Mesothelial cell of epicardium (in vitro differentiated cells): ENCODE measurements at regions not wholly inside any gene's neighbourhood (a gene's known extent, or its start where the extent isn't known, plus 50 kb on each side); places are given as distances from the start of the nearest gene placed in this dataset.
"Not testable (repeated sequence)": the region's sequence is repeated elsewhere in the genome, so short reads cannot be mapped to it uniquely, and the experiment has no call there.

Experiments
- DNase-seq, 2 experiments: peaks; one replicate each; pipeline ENCODE4 v3.0.0; 2021; ENCODE audit warnings: low spot score in 2 of 2; ENCODE audit not compliant: unreplicated experiment in 2 of 2
- H3K27ac Mint-ChIP-seq: 2 replicates; pipeline ENCODE4 v1.8.0; 2021; ENCODE audit warnings: mixed read lengths
- H3K27me3 Mint-ChIP-seq: 2 replicates; pipeline ENCODE4 v1.8.0; 2021; ENCODE audit warnings: low read depth, mixed read lengths
- H3K36me3 Mint-ChIP-seq: 2 replicates; pipeline ENCODE4 v1.8.0; 2021; ENCODE audit warnings: mixed read lengths
- H3K4me1 Mint-ChIP-seq: 2 replicates; pipeline ENCODE4 v1.8.0; 2021; ENCODE audit warnings: mixed read lengths
- H3K4me3 Mint-ChIP-seq: 2 replicates; pipeline ENCODE4 v1.8.0; 2021; ENCODE audit warnings: mild to moderate bottlenecking, moderate library complexity, mixed read lengths
- H3K9me3 Mint-ChIP-seq: 2 replicates; pipeline ENCODE4 v1.8.0; 2021; ENCODE audit warnings: mixed read lengths
- CTCF ChIP-seq: fragments of 200-600 bp; sonication (generic); IDR thresholded peaks from one replicate; pipeline ENCODE4 v1.5.0; 2021; ENCODE audit warnings: antibody characterized with exemption; ENCODE audit not compliant: unreplicated experiment

DNA sequence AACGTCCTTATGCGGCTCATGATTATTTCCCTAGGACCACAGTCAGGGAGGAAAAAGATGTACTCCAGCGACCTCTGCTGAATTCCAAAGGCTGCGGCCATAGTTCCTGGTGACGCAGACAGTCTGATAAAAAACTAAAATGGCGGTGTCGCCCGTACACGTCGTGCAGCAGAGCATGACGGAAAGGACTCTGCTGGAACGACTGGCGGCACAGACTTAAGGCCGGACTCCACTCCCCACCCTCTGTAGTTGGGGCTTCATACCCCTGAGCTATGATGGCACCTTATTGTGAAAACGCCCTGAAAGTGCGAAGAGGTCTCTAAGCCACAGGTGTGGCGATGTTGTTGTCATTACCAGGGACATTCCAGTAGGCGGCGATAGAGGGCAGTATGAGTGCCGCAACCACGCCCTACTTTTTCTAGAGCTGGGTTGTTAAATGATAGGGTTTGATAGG lies 90.0 kb upstream of the EDA2R start:
- no peaks in the 10 kb centered on the region for H3K27me3 Mint-ChIP-seq
- H3K4me3 Mint-ChIP-seq, result peak overlapping the region; percentile 96

DNA sequence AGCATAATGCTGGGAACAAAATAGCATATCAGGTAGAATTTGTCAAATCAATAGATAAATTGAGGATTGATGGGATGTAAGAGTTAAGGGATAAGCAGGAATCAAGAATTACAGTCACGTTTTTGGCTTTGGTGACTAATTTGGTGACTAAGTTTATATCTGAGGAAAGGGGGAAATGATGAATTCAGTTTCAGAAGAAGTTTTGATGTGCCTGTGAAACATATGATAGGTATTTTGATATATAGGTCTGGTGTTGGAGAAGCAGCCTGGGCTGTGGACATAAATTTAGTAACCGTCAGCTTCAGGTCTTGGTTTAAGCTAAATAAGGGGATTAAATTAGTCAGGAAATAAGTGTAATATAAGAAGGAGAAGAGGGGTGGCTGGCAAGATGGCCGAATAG lies 79.0 kb upstream of the EDA2R start:
- peaks cover 61% of the 10 kb centered on the region for H3K9me3 Mint-ChIP-seq
- H3K4me1 Mint-ChIP-seq, result no peaks in the 10 kb centered on the region
- H3K27me3 Mint-ChIP-seq, result no peaks in the 10 kb centered on the region
- no peak overlapping the region for H3K4me3 Mint-ChIP-seq
- no peak for TF ChIP-seq CTCF
- DNase-seq, result no peak
- no peak overlapping the region for H3K27ac Mint-ChIP-seq
- no peaks in the 10 kb centered on the region for H3K36me3 Mint-ChIP-seq

More for the DNA sequence above, 90.0 kb upstream of the EDA2R start:
- H3K9me3 Mint-ChIP-seq, result peaks cover 22% of the 10 kb centered on the region
- peaks cover 2% of the 10 kb centered on the region for H3K4me1 Mint-ChIP-seq
- peak overlapping the region; percentile 96 for H3K27ac Mint-ChIP-seq
- peak; percentile 83 for TF ChIP-seq CTCF
- peak; percentile 24 to 60 for DNase-seq
- no peaks in the 10 kb centered on the region for H3K36me3 Mint-ChIP-seq

GRCh38 chrX:66698273-66699204 lies 59.7 kb upstream of the EDA2R start:
- Mint-ChIP-seq H3K4me1 (no peaks in the 10 kb centered on the region), H3K27me3 (no peaks in the 10 kb centered on the region), H3K36me3 (no peaks in the 10 kb centered on the region), H3K27ac (no peak overlapping the region), H3K4me3 (no peak overlapping the region), H3K9me3 (peaks cover 61% of the 10 kb centered on the region)
- no peak for TF ChIP-seq CTCF
- DNase-seq, result no peak

- not testable (repeated sequence) for H3K36me3 Mint-ChIP-seq, H3K4me3 Mint-ChIP-seq, DNase-seq, H3K27ac Mint-ChIP-seq, H3K27me3 Mint-ChIP-seq, H3K4me1 Mint-ChIP-seq
- H3K9me3 Mint-ChIP-seq, result peaks cover 62% of the 10 kb centered on the region
Observed at GRCh38 chrX:66692512-66692911, 53.6 kb upstream of the EDA2R start.
